OCI-LY3 (cell line): ENCODE measurements at regions not wholly inside any gene's neighbourhood (a gene's known extent, or its start where the extent isn't known, plus 50 kb on each side); places are given as distances from the start of the nearest gene placed in this dataset.

Experiments used
- H2AFZ ChIP-seq: fragments of 200-600, 300-600 bp; shearing (Covaris generic); 2 replicates; pipeline ENCODE4 v1.6.0; 2014; ENCODE audit warnings: antibody characterized with exemption, low read depth, low read length
- H3K27ac ChIP-seq: fragments of 200-600, 300-600 bp; sonication (generic); 2 replicates; pipeline ENCODE4 v1.5.1; 2014; ENCODE audit warnings: mild to moderate bottlenecking, low read length, moderate library complexity, mixed read lengths
- H3K27me3 ChIP-seq: fragments of 200-600, 300-600 bp; sonication (generic); 2 replicates; pipeline ENCODE4 v1.6.1; 2014; ENCODE audit warnings: low read depth, low read length, mixed read lengths
- H3K36me3 ChIP-seq: fragments of 200-600, 300-600 bp; sonication (generic); replicated peaks from 2 replicates; pipeline ENCODE3; 2014; ENCODE audit warnings: low read depth, low read length, mixed read lengths
- H3K4me1 ChIP-seq: fragments of 300-600, 200-600 bp; sonication (generic); 2 replicates; pipeline ENCODE4 v1.6.1; 2014; ENCODE audit warnings: low read length, mixed read lengths
- H3K4me2 ChIP-seq: fragments of 200-600, 300-600 bp; sonication (generic); 2 replicates; pipeline ENCODE4 v1.6.1; 2014; ENCODE audit warnings: low read length, mixed read lengths
- H3K4me3 ChIP-seq: fragments of 300-600, 200-600 bp; sonication (generic); 2 replicates; pipeline ENCODE4 v1.5.1; 2014; ENCODE audit warnings: antibody characterized with exemption, mild to moderate bottlenecking, low read length, moderate library complexity
- H3K79me2 ChIP-seq: fragments of 300-600, 200-600 bp; shearing (Covaris generic); 2 replicates; pipeline ENCODE4 v1.6.1; 2014; ENCODE audit warnings: mild to moderate bottlenecking, low read length, mixed read lengths
- H3K9ac ChIP-seq: fragments of 300-600, 200-600 bp; shearing (Covaris generic); 2 replicates; pipeline ENCODE4 v1.6.0; 2014; ENCODE audit warnings: mild to moderate bottlenecking, low read length, moderate library complexity
- H3K9me3 ChIP-seq: fragments of 200-600, 300-600 bp; shearing (Covaris generic); 2 replicates; pipeline ENCODE4 v1.6.1; 2014; ENCODE audit warnings: low read length, mixed read lengths; ENCODE audit not compliant: insufficient read depth
- H4K20me1 ChIP-seq: fragments of 200-600, 300-600 bp; sonication (generic); 2 replicates; pipeline ENCODE4 v1.6.1; 2016; ENCODE audit warnings: low read length, mixed read lengths; ENCODE audit not compliant: insufficient read depth
- CTCF ChIP-seq: fragments of 200-600, 300-600 bp; sonication (generic); IDR thresholded peaks from 2 replicates; pipeline ENCODE4 v1.5.1; 2014; ENCODE audit warnings: antibody characterized with exemption, low read length, low read depth
- EZH2phosphoT487 ChIP-seq: fragments of 200-600 bp; shearing (Covaris generic); IDR thresholded peaks from 2 replicates; pipeline ENCODE4 v1.6.1; 2018; ENCODE audit warnings: antibody characterized with exemption, mixed run types, low read depth

GRCh38 chr2:55106148-55106547 lies 55.9 kb upstream of the RTN4 start:
- Histone ChIP-seq H3K4me3 (no peak overlapping the region), H3K27ac (no peak overlapping the region), H3K4me2 (no peak overlapping the region), H3K79me2 (no peaks in the 10 kb centered on the region), H2AFZ (no peak overlapping the region), H3K27me3 (no peaks in the 10 kb centered on the region), H3K4me1 (no peaks in the 10 kb centered on the region), H3K36me3 (no peaks in the 10 kb centered on the region), H3K9me3 (no peaks in the 10 kb centered on the region), H4K20me1 (no peaks in the 10 kb centered on the region), H3K9ac (no peak overlapping the region)
- TF ChIP-seq EZH2phosphoT487, result no peak
- TF ChIP-seq CTCF, result no peak

- H3K4me1 ChIP-seq, result peaks cover 2% of the 10 kb centered on the region
- H3K9me3 ChIP-seq, result no peaks in the 10 kb centered on the region
- no peak overlapping the region for H2AFZ ChIP-seq
- TF ChIP-seq EZH2phosphoT487 (no peak), CTCF (no peak)
- H3K27ac ChIP-seq, result no peak overlapping the region
- H3K4me3 ChIP-seq, result no peak overlapping the region
- no peak overlapping the region for H3K4me2 ChIP-seq
- no peaks in the 10 kb centered on the region for H3K27me3 ChIP-seq
- H3K79me2 ChIP-seq, result no peaks in the 10 kb centered on the region
- no peaks in the 10 kb centered on the region for H3K36me3 ChIP-seq
- H4K20me1 ChIP-seq, result no peaks in the 10 kb centered on the region
- no peak overlapping the region for H3K9ac ChIP-seq
Measured at GRCh38 chr2:55105456-55105855, 55.2 kb upstream of the RTN4 start.

- Histone ChIP-seq H3K27ac (no peak overlapping the region), H3K79me2 (no peaks in the 10 kb centered on the region), H3K9ac (no peak overlapping the region), H4K20me1 (no peaks in the 10 kb centered on the region), H3K9me3 (no peaks in the 10 kb centered on the region), H2AFZ (no peak overlapping the region), H3K27me3 (no peaks in the 10 kb centered on the region), H3K4me2 (no peak overlapping the region), H3K36me3 (no peaks in the 10 kb centered on the region), H3K4me3 (no peak overlapping the region), H3K4me1 (peaks cover 16% of the 10 kb centered on the region)
- TF ChIP-seq CTCF, result no peak
- no peak for TF ChIP-seq EZH2phosphoT487
Measured at GRCh38 chr2:55103046-55103445, 52.8 kb upstream of the RTN4 start.

GRCh38 chr2:55102056-55102812 lies 52.0 kb upstream of the RTN4 start:
- TF ChIP-seq EZH2phosphoT487, result no peak
- Histone ChIP-seq H3K9ac (no peak overlapping the region), H3K27ac (no peak overlapping the region), H3K4me3 (no peak overlapping the region), H3K9me3 (no peaks in the 10 kb centered on the region), H3K27me3 (no peaks in the 10 kb centered on the region), H3K4me1 (peaks cover 16% of the 10 kb centered on the region), H3K36me3 (no peaks in the 10 kb centered on the region), H3K4me2 (no peak overlapping the region), H4K20me1 (no peaks in the 10 kb centered on the region), H3K79me2 (no peaks in the 10 kb centered on the region), H2AFZ (no peak overlapping the region)
